Sigmoid colon (tissue), 4 donors: ENCODE measurements at regions not wholly inside any gene's neighbourhood (a gene's known extent, or its start where the extent isn't known, plus 50 kb on each side); places are given as distances from the start of the nearest gene placed in this dataset.
"Not testable (repeated sequence)": the region's sequence is repeated elsewhere in the genome, so short reads cannot be mapped to it uniquely, and the experiment has no call there.

ENCODE experiments used
- EP300 ChIP-seq, 4 donors: sonication (generic); formaldehyde crosslinking; IDR thresholded peaks; one replicate each; pipeline ENCODE4 v1.6.1; 2017; ENCODE audit warnings: antibody characterized with exemption in 4 of 4
- POLR2AphosphoS5 ChIP-seq, 4 donors: sonication (generic); formaldehyde crosslinking; IDR thresholded peaks; one replicate each; pipeline ENCODE4 v1.6.1; 2017; ENCODE audit warnings: antibody characterized with exemption in 4 of 4
- TF ChIP-seq, protein P1 (sequence below), 4 experiments: fragments of 450-650 bp in 3 of 4; fragments of 200-600 bp in 1 of 4; IDR thresholded peaks; one replicate each; pipeline ENCODE4 v1.5.1; 2016 to 2019; ENCODE audit warnings: antibody characterized with exemption in 4 of 4, mild to moderate bottlenecking in 3 of 4, moderate library complexity in 2 of 4

- TF ChIP-seq, protein P1, sequence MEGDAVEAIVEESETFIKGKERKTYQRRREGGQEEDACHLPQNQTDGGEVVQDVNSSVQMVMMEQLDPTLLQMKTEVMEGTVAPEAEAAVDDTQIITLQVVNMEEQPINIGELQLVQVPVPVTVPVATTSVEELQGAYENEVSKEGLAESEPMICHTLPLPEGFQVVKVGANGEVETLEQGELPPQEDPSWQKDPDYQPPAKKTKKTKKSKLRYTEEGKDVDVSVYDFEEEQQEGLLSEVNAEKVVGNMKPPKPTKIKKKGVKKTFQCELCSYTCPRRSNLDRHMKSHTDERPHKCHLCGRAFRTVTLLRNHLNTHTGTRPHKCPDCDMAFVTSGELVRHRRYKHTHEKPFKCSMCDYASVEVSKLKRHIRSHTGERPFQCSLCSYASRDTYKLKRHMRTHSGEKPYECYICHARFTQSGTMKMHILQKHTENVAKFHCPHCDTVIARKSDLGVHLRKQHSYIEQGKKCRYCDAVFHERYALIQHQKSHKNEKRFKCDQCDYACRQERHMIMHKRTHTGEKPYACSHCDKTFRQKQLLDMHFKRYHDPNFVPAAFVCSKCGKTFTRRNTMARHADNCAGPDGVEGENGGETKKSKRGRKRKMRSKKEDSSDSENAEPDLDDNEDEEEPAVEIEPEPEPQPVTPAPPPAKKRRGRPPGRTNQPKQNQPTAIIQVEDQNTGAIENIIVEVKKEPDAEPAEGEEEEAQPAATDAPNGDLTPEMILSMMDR (IDR thresholded peaks at IDR 0.05): not testable (repeated sequence)
- TF ChIP-seq EP300, POLR2AphosphoS5 (IDR thresholded peaks at IDR 0.05): not testable (repeated sequence)
Observed at GRCh38 chr1:224012162-224012561, 101.7 kb upstream of the FBXO28 start.
